HuH-7 (cell line): ENCODE measurements at regions not wholly inside any gene's neighbourhood (a gene's known extent, or its start where the extent isn't known, plus 50 kb on each side); places are given as distances from the start of the nearest gene placed in this dataset.
A peak's percentile ranks its signal among the peaks of the same experiment; 100 is the strongest.

Experiments
- DNase-seq: peaks from one replicate; pipeline ENCODE4 v3.0.0; 2011; ENCODE audit warnings: low spot score

- DNase-seq, result no peak
Observed at GRCh38 chr11:32204751-32205150, 113.9 kb downstream of the RCN1 start.

- no peak for DNase-seq
Observed at GRCh38 chr11:32210556-32210955, 119.7 kb downstream of the RCN1 start.

GRCh38 chr11:32213223-32213622 lies 122.3 kb downstream of the RCN1 start:
- no peak for DNase-seq

- DNase-seq, result no peak
Observed at GRCh38 chr11:32215157-32215556, 124.3 kb downstream of the RCN1 start.

- DNase-seq, result no peak
Observed at GRCh38 chr11:32216749-32217148, 125.9 kb downstream of the RCN1 start.

- DNase-seq, result no peak
Observed at GRCh38 chr11:32219320-32219719, 128.4 kb downstream of the RCN1 start.

GRCh38 chr11:32221476-32222032 lies 130.7 kb downstream of the RCN1 start:
- no peak for DNase-seq

GRCh38 chr11:32224580-32224979 lies 133.7 kb downstream of the RCN1 start:
- no peak for DNase-seq

GRCh38 chr11:32225571-32226285 lies 134.9 kb downstream of the RCN1 start:
- no peak for DNase-seq

- DNase-seq, result no peak
Observed at GRCh38 chr11:32226480-32226879, 135.6 kb downstream of the RCN1 start.

- no peak for DNase-seq
Observed at GRCh38 chr11:32229576-32230240, 138.8 kb downstream of the RCN1 start.

GRCh38 chr11:32231909-32232493 lies 141.1 kb downstream of the RCN1 start:
- peak; percentile 59 for DNase-seq

GRCh38 chr11:32232516-32232915 lies 141.6 kb downstream of the RCN1 start:
- DNase-seq, result no peak

- DNase-seq, result no peak
Observed at GRCh38 chr11:32233276-32233675, 142.4 kb downstream of the RCN1 start.

- DNase-seq, result no peak
Observed at GRCh38 chr11:32233928-32234327, 143.1 kb downstream of the RCN1 start.

GRCh38 chr11:32244453-32244852 lies 153.6 kb downstream of the RCN1 start:
- no peak for DNase-seq

GRCh38 chr11:32253706-32254105 lies 162.8 kb downstream of the RCN1 start:
- DNase-seq, result no peak

GRCh38 chr11:32255841-32256240 lies 165.0 kb downstream of the RCN1 start:
- no peak for DNase-seq

GRCh38 chr11:32256466-32256865 lies 165.6 kb downstream of the RCN1 start:
- no peak for DNase-seq

GRCh38 chr11:32259641-32260081 lies 168.8 kb downstream of the RCN1 start:
- no peak for DNase-seq

- DNase-seq, result no peak
Observed at GRCh38 chr11:32262367-32262766, 171.5 kb downstream of the RCN1 start.

GRCh38 chr11:32265911-32266310 lies 169.4 kb downstream of the WT1 start:
- no peak for DNase-seq

GRCh38 chr11:32266601-32267000 lies 168.7 kb downstream of the WT1 start:
- DNase-seq, result no peak
